GM18858 (cell line): ENCODE measurements at regions not wholly inside any gene's neighbourhood (a gene's known extent, or its start where the extent isn't known, plus 50 kb on each side); places are given as distances from the start of the nearest gene placed in this dataset.

Source experiments
- ATAC-seq: cut with Tn5 transposase; IDR thresholded peaks from one replicate; pipeline ENCODE4 v1.9.1; 2021; ENCODE audit not compliant: unreplicated experiment

- ATAC-seq: peak; percentile 64
Observed at GRCh38 chr1:181142096-181142958, 53.8 kb downstream of the IER5 start.

GRCh38 chr1:181143102-181143859, 54.8 kb downstream of the IER5 start:
- no peak for ATAC-seq

GRCh38 chr1:181144238-181144637, 55.7 kb downstream of the IER5 start:
- ATAC-seq: no peak

GRCh38 chr1:181148636-181149035, 60.1 kb downstream of the IER5 start:
- no peak for ATAC-seq

GRCh38 chr1:181149326-181150125, 61.0 kb downstream of the IER5 start:
- peak; percentile 67 for ATAC-seq

GRCh38 chr1:181150273-181150672, 61.8 kb downstream of the IER5 start:
- ATAC-seq: no peak

- no peak for ATAC-seq
Observed at GRCh38 chr1:181150842-181151241, 62.3 kb downstream of the IER5 start.

GRCh38 chr1:181151378-181152326, 63.2 kb downstream of the IER5 start:
- no peak for ATAC-seq

GRCh38 chr1:181152892-181153633, 64.6 kb downstream of the IER5 start:
- peak; percentile 55 for ATAC-seq

GRCh38 chr1:181153634-181153961, 65.1 kb downstream of the IER5 start:
- no peak for ATAC-seq

- no peak for ATAC-seq
Observed at GRCh38 chr1:181155339-181155738, 66.8 kb downstream of the IER5 start.

GRCh38 chr1:181159451-181160140, 71.1 kb downstream of the IER5 start:
- no peak for ATAC-seq

- no peak for ATAC-seq
Observed at GRCh38 chr1:181160322-181160721, 71.8 kb downstream of the IER5 start.

- no peak for ATAC-seq
Observed at GRCh38 chr1:181160998-181161870, 72.7 kb downstream of the IER5 start.

- ATAC-seq: no peak
Observed at GRCh38 chr1:181163662-181164061, 75.2 kb downstream of the IER5 start.

GRCh38 chr1:181166377-181167196, 78.1 kb downstream of the IER5 start:
- ATAC-seq: peak; percentile 92

GRCh38 chr1:181169281-181169865, 80.9 kb downstream of the IER5 start:
- no peak for ATAC-seq
